ENCODE measurements at regions not wholly inside any gene's neighbourhood (a gene's known extent, or its start where the extent isn't known, plus 50 kb on each side); places are given as distances from the start of the nearest gene placed in this dataset.

DNA sequence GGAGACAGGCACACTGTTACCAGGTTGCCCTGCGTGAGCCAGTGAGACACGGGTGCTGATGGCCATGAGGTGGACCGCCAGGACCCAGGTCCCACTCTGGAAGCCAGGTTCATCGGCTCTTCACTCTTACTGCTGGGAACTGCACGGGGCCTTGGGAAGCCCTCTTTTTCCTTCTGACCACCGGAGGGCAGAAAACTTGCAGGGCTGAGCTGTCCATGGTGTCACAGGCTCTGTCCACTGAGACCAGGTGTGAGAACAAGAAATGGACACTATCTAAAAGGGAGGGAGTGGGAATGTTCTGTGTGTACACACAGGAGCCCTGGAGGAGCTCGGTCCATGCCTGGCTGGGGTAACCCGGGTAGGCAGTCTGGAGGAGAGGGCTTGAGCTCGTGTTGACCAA is 93.4 kb downstream of the UQCRFS1 start:
- no peaks in the 10 kb centered on the region for H3K36me3 ChIP-seq (ENCODE audit: control insufficient read depth in 1 of 2, insufficient read depth in 2 of 2, low read length in 2 of 2)
- no peak overlapping the region for H3K9ac ChIP-seq (ENCODE audit: low read depth in 1 of 2, low read length in 2 of 2)
- H3K27me3 ChIP-seq (ENCODE audit: control insufficient read depth in 1 of 2, insufficient read depth in 2 of 2, low read length in 2 of 2): no peaks in the 10 kb centered on the region
- no peaks in the 10 kb centered on the region for H3K9me3 ChIP-seq (ENCODE audit: control insufficient read depth in 1 of 2, low read length in 2 of 2)
- H3K27ac ChIP-seq (ENCODE audit: low read depth, low read length): no peak overlapping the region
- no peaks in the 10 kb centered on the region for H3K4me1 ChIP-seq (ENCODE audit: control insufficient read depth in 1 of 2, insufficient read depth in 2 of 2, low read length in 2 of 2)
- no peak overlapping the region for H3K4me3 ChIP-seq (ENCODE audit: low read depth in 1 of 2, low read length in 2 of 2)

GRCh38 chr19:29118389-29118788 is 94.6 kb downstream of the UQCRFS1 start:
- Histone ChIP-seq H3K4me1 (ENCODE audit: control insufficient read depth in 1 of 2, insufficient read depth in 2 of 2, low read length in 2 of 2) (no peaks in the 10 kb centered on the region), H3K27me3 (ENCODE audit: control insufficient read depth in 1 of 2, insufficient read depth in 2 of 2, low read length in 2 of 2) (no peaks in the 10 kb centered on the region), H3K27ac (ENCODE audit: low read depth, low read length) (no peak overlapping the region), H3K9me3 (ENCODE audit: control insufficient read depth in 1 of 2, low read length in 2 of 2) (no peaks in the 10 kb centered on the region), H3K4me3 (ENCODE audit: low read depth in 1 of 2, low read length in 2 of 2) (no peak overlapping the region), H3K9ac (ENCODE audit: low read depth in 1 of 2, low read length in 2 of 2) (no peak overlapping the region), H3K36me3 (ENCODE audit: control insufficient read depth in 1 of 2, insufficient read depth in 2 of 2, low read length in 2 of 2) (no peaks in the 10 kb centered on the region)

- no peaks in the 10 kb centered on the region for H3K9me3 ChIP-seq (ENCODE audit: control insufficient read depth in 1 of 2, low read length in 2 of 2)
- no peaks in the 10 kb centered on the region for H3K36me3 ChIP-seq (ENCODE audit: control insufficient read depth in 1 of 2, insufficient read depth in 2 of 2, low read length in 2 of 2)
- H3K27ac ChIP-seq (ENCODE audit: low read depth, low read length): no peak overlapping the region
- H3K27me3 ChIP-seq (ENCODE audit: control insufficient read depth in 1 of 2, insufficient read depth in 2 of 2, low read length in 2 of 2): no peaks in the 10 kb centered on the region
- no peak overlapping the region for H3K9ac ChIP-seq (ENCODE audit: low read depth in 1 of 2, low read length in 2 of 2)
- no peak overlapping the region for H3K4me3 ChIP-seq (ENCODE audit: low read depth in 1 of 2, low read length in 2 of 2)
- no peaks in the 10 kb centered on the region for H3K4me1 ChIP-seq (ENCODE audit: control insufficient read depth in 1 of 2, insufficient read depth in 2 of 2, low read length in 2 of 2)
These were observed 95.0 kb downstream of the UQCRFS1 start for GRCh38 chr19:29117926-29118325.

GRCh38 chr19:29115181-29115580 is 97.8 kb downstream of the UQCRFS1 start:
- no peak overlapping the region for H3K27ac ChIP-seq (ENCODE audit: low read depth, low read length)
- no peak overlapping the region for H3K9ac ChIP-seq (ENCODE audit: low read depth in 1 of 2, low read length in 2 of 2)
- H3K27me3 ChIP-seq (ENCODE audit: control insufficient read depth in 1 of 2, insufficient read depth in 2 of 2, low read length in 2 of 2): no peaks in the 10 kb centered on the region
- no peak overlapping the region for H3K4me3 ChIP-seq (ENCODE audit: low read depth in 1 of 2, low read length in 2 of 2)
- no peaks in the 10 kb centered on the region for H3K9me3 ChIP-seq (ENCODE audit: control insufficient read depth in 1 of 2, low read length in 2 of 2)
- no peaks in the 10 kb centered on the region for H3K36me3 ChIP-seq (ENCODE audit: control insufficient read depth in 1 of 2, insufficient read depth in 2 of 2, low read length in 2 of 2)
- no peaks in the 10 kb centered on the region for H3K4me1 ChIP-seq (ENCODE audit: control insufficient read depth in 1 of 2, insufficient read depth in 2 of 2, low read length in 2 of 2)

GRCh38 chr19:29113838-29114237 is 99.1 kb downstream of the UQCRFS1 start:
- Histone ChIP-seq H3K36me3 (ENCODE audit: control insufficient read depth in 1 of 2, insufficient read depth in 2 of 2, low read length in 2 of 2) (no peaks in the 10 kb centered on the region), H3K4me3 (ENCODE audit: low read depth in 1 of 2, low read length in 2 of 2) (no peak overlapping the region), H3K4me1 (ENCODE audit: control insufficient read depth in 1 of 2, insufficient read depth in 2 of 2, low read length in 2 of 2) (no peaks in the 10 kb centered on the region), H3K27ac (ENCODE audit: low read depth, low read length) (no peak overlapping the region), H3K9ac (ENCODE audit: low read depth in 1 of 2, low read length in 2 of 2) (no peak overlapping the region), H3K9me3 (ENCODE audit: control insufficient read depth in 1 of 2, low read length in 2 of 2) (no peaks in the 10 kb centered on the region), H3K27me3 (ENCODE audit: control insufficient read depth in 1 of 2, insufficient read depth in 2 of 2, low read length in 2 of 2) (no peaks in the 10 kb centered on the region)

DNA sequence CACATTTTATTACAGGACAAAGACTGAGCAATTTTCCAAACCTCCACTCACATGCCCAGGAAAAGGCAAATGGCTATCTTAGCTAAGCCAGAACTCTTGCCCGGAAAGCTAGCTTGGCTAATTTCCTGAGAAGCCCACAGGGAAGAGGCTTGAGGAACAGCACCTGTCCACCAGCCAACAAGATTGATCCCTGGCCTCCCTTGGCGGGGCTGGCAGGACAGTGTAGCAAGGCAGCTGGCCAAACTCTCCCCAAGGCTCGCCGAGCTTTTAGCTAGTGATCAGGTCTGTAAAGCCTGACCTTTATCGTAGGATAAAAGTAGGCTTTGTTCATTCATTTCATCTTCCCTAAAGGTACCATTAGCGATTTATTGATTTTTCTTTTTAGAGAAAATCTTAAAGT is 101.4 kb downstream of the UQCRFS1 start:
- Histone ChIP-seq H3K9me3 (ENCODE audit: control insufficient read depth in 1 of 2, low read length in 2 of 2) (no peaks in the 10 kb centered on the region), H3K27ac (ENCODE audit: low read depth, low read length) (no peak overlapping the region), H3K4me3 (ENCODE audit: low read depth in 1 of 2, low read length in 2 of 2) (no peak overlapping the region), H3K4me1 (ENCODE audit: control insufficient read depth in 1 of 2, insufficient read depth in 2 of 2, low read length in 2 of 2) (no peaks in the 10 kb centered on the region), H3K27me3 (ENCODE audit: control insufficient read depth in 1 of 2, insufficient read depth in 2 of 2, low read length in 2 of 2) (no peaks in the 10 kb centered on the region), H3K36me3 (ENCODE audit: control insufficient read depth in 1 of 2, insufficient read depth in 2 of 2, low read length in 2 of 2) (no peaks in the 10 kb centered on the region), H3K9ac (ENCODE audit: low read depth in 1 of 2, low read length in 2 of 2) (no peak overlapping the region)

DNA sequence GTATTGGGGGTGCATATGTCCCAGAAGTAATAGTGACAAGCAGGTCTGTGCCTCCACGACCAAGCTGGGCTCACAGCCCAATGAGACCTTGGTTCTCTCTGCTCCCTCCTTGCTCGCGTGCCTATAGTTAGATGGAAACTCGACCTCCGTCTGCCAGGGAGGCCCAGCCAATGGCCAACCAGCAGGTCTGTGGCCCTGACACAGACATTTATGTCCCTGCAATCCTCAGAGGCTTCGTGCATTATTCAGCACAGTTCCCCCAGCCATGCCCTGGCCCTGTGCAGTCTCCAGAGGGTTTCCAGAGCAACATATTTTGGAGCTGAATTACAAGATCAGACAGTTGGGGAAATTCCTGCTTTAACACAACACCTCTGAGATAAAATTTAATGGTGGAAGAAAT is 105.1 kb downstream of the UQCRFS1 start:
- peaks cover 11 to 15% of the 10 kb centered on the region in 2 donors for H3K9me3 ChIP-seq (ENCODE audit: control insufficient read depth in 1 of 2, low read length in 2 of 2)
- H3K9ac ChIP-seq (ENCODE audit: low read depth in 1 of 2, low read length in 2 of 2): no peak overlapping the region
- no peak overlapping the region for H3K27ac ChIP-seq (ENCODE audit: low read depth, low read length)
- no peaks in the 10 kb centered on the region for H3K27me3 ChIP-seq (ENCODE audit: control insufficient read depth in 1 of 2, insufficient read depth in 2 of 2, low read length in 2 of 2)
- H3K4me1 ChIP-seq (ENCODE audit: control insufficient read depth in 1 of 2, insufficient read depth in 2 of 2, low read length in 2 of 2): no peaks in the 10 kb centered on the region
- no peaks in the 10 kb centered on the region for H3K36me3 ChIP-seq (ENCODE audit: control insufficient read depth in 1 of 2, insufficient read depth in 2 of 2, low read length in 2 of 2)
- no peak overlapping the region for H3K4me3 ChIP-seq (ENCODE audit: low read depth in 1 of 2, low read length in 2 of 2)

GRCh38 chr19:29106346-29106885 is 106.5 kb downstream of the UQCRFS1 start:
- Histone ChIP-seq H3K4me3 (ENCODE audit: low read depth in 1 of 2, low read length in 2 of 2) (no peak overlapping the region), H3K27ac (ENCODE audit: low read depth, low read length) (no peak overlapping the region), H3K4me1 (ENCODE audit: control insufficient read depth in 1 of 2, insufficient read depth in 2 of 2, low read length in 2 of 2) (no peaks in the 10 kb centered on the region), H3K36me3 (ENCODE audit: control insufficient read depth in 1 of 2, insufficient read depth in 2 of 2, low read length in 2 of 2) (no peaks in the 10 kb centered on the region), H3K9me3 (ENCODE audit: control insufficient read depth in 1 of 2, low read length in 2 of 2) (peaks cover 11 to 15% of the 10 kb centered on the region in 2 donors), H3K9ac (ENCODE audit: low read depth in 1 of 2, low read length in 2 of 2) (no peak overlapping the region), H3K27me3 (ENCODE audit: control insufficient read depth in 1 of 2, insufficient read depth in 2 of 2, low read length in 2 of 2) (no peaks in the 10 kb centered on the region)

DNA sequence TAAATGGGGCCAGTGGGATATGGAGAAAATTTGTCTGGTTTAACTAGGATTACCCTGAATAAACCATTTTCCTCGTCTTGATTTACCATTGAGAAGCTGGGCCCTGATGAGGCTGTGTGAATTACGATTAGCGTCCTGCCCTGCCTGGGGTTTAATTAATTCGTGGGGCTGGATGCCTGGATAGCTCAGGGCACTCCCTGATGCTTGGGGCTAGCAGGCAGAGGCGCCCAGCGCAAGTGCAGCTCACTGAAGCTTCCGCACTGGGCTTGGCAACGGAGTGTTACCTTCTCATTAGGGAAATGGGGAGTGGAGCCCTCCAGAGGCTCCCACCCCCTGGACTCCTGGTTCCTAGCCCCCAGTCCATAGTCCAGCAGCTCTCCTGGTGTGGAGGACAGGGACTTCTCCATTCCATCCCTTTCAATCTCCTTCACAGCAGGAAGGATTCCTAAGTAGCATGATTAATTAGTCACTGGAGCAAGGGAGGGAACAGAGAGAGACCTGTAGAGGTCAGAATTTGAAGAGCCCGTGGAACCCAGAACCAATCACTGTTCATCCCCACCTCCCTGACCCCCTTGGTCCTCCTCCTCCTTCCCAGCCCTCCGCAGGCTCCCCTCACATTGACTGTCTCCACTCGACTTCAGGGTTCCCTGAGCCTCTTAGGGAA is 107.2 kb downstream of the UQCRFS1 start:
- no peak overlapping the region for H3K27ac ChIP-seq (ENCODE audit: low read depth, low read length)
- H3K36me3 ChIP-seq (ENCODE audit: control insufficient read depth in 1 of 2, insufficient read depth in 2 of 2, low read length in 2 of 2): no peaks in the 10 kb centered on the region
- peaks cover 11 to 15% of the 10 kb centered on the region in 2 donors for H3K9me3 ChIP-seq (ENCODE audit: control insufficient read depth in 1 of 2, low read length in 2 of 2)
- H3K27me3 ChIP-seq (ENCODE audit: control insufficient read depth in 1 of 2, insufficient read depth in 2 of 2, low read length in 2 of 2): no peaks in the 10 kb centered on the region
- no peaks in the 10 kb centered on the region for H3K4me1 ChIP-seq (ENCODE audit: control insufficient read depth in 1 of 2, insufficient read depth in 2 of 2, low read length in 2 of 2)
- no peak overlapping the region for H3K4me3 ChIP-seq (ENCODE audit: low read depth in 1 of 2, low read length in 2 of 2)
- no peak overlapping the region for H3K9ac ChIP-seq (ENCODE audit: low read depth in 1 of 2, low read length in 2 of 2)

DNA sequence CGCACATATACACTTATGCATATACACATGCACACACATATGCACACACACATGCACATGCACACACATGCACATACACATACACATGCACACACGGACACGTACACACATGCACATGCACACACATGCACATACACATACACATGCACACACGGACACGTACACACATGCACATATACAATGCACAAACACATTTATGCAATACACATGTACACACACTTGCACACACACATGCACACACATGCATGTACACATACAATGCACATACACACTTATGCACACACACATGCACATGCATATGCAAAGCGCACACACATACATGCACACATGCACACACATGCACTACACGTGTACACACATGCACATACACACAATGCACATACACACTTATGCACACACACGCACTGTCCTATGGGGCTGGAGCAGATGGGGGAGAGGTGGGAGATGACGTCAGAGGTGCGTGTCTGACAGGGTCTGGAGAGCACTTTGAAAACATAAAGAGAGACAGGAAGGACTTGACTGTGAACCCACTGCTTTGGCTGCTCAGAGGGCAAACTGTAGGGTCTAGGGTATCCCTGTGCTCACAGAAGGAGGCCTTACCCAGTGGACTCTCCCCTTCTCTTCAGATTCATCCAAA is 108.2 kb downstream of the UQCRFS1 start:
- H3K9ac ChIP-seq (ENCODE audit: low read depth in 1 of 2, low read length in 2 of 2): no peak overlapping the region
- H3K4me1 ChIP-seq (ENCODE audit: control insufficient read depth in 1 of 2, insufficient read depth in 2 of 2, low read length in 2 of 2): no peaks in the 10 kb centered on the region
- H3K27me3 ChIP-seq (ENCODE audit: control insufficient read depth in 1 of 2, insufficient read depth in 2 of 2, low read length in 2 of 2): no peaks in the 10 kb centered on the region
- H3K27ac ChIP-seq (ENCODE audit: low read depth, low read length): no peak overlapping the region
- H3K4me3 ChIP-seq (ENCODE audit: low read depth in 1 of 2, low read length in 2 of 2): no peak overlapping the region
- no peaks in the 10 kb centered on the region for H3K36me3 ChIP-seq (ENCODE audit: control insufficient read depth in 1 of 2, insufficient read depth in 2 of 2, low read length in 2 of 2)
- H3K9me3 ChIP-seq (ENCODE audit: control insufficient read depth in 1 of 2, low read length in 2 of 2): peaks cover 11 to 15% of the 10 kb centered on the region in 2 donors
